GM11168 (cell line): ENCODE measurements at regions not wholly inside any gene's neighbourhood (a gene's known extent, or its start where the extent isn't known, plus 50 kb on each side); places are given as distances from the start of the nearest gene placed in this dataset.

Experiments
- in situ Hi-C: fragments of 300-500 bp; cut with MboI; formaldehyde crosslinking; loops from one replicate; pipeline ENCODE4 v1.12.0; 2022; ENCODE audit warnings: low sequenced_read_pairs; ENCODE audit not compliant: unreplicated experiment

DNA sequence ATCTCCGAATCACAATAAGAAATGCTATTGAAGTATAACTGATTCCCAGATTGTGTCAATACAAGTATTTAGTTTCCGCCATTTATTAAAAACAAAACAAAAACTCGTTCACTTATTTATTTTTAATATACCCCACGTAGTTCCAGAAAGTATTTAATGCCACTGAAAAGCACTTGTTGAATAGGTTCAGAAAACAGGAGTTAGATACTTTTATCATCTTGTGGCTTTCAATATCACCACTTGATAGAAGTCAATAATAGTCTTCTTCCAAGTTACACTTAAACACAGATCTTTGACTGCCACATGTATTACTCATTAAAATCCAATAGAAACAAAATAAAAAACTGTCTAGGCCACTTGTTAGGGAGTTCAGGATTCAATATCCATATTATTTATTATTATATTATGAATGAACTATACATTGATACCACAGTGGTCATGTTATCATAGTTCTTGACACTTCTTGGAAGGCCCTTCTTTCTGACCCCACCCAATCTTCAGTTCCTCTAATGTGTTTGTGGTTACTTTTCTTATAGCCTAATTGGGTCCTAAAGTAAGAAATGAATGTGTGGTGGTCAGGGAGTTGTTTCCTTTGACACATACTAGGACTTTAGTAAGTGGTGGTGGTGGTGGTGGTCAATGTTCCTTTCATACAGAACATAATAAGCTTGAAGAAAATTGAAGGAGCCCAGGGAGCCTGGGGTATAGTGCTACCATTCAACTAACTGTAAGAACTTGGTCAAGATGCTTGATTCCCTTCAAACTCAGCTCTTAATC, 221.3 kb upstream of the ITGA4 start:
- in situ Hi-C loops: no loop called here

DNA sequence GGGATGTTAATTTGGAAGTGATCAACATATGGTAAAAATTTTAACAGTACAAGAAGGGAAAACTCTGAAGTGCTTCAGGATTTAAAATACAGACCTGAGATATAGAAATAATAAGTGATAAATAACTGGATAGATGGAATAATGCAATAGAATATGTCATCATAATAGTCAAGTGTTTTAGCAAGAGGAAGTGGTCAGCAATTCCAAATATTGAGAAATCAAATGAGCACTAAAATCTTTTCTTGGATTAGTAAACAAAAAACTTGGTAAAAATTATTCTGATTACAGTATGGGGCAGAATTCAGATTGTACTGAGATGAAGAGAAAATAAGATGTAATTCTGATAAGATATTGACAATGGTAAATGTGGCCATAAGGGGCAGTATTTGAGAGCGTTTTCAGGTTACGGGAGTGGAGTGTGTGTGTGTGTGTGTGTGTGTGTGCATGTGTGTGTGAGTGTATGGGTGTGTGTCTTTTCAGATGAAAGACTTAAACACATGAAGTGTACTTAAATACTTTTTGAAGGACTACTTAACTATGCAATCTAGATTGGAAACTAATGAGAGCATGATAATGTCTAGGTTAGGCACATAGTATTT, 217.9 kb upstream of the ITGA4 start:
- in situ Hi-C loops: no loop called here

DNA sequence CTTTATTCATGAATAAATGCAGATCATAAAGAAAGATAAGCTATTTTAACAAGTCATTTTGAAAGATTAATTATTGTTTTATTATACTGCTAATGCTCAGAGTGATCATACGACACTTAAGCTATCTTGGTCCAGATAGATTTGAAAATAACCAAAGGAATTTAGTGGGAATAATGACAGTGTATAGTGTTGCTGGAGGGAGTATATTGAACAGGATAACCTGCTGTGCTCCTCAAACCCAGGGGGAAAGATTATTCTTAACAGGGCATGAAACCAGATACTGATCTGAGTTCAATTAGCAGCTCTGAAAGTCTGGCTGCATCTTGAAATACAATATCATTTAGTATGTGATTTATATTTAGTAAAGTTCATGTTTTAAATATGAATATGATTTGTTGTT, 216.3 kb upstream of the ITGA4 start:
- in situ Hi-C loops: no loop called here

DNA sequence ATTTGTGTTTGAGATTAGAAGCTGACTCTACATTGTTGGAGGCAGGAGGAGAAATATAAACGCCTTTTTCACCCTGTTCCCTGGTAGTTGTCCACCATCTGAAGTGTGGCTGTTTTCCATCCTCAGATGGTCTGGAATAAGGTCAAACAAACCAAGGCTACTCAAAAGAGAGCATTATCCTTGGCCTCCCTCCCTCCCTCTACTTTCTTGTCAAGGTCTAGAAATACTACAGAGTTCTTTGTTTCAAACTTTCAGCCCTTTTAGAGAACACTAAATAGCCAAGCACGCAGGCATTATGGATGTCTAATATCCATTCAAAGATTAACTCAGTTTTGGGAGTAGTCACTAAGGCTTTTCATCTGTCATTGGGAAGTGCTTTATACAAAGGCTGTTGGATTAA, 215.8 kb upstream of the ITGA4 start:
- in situ Hi-C loops: no loop called here

DNA sequence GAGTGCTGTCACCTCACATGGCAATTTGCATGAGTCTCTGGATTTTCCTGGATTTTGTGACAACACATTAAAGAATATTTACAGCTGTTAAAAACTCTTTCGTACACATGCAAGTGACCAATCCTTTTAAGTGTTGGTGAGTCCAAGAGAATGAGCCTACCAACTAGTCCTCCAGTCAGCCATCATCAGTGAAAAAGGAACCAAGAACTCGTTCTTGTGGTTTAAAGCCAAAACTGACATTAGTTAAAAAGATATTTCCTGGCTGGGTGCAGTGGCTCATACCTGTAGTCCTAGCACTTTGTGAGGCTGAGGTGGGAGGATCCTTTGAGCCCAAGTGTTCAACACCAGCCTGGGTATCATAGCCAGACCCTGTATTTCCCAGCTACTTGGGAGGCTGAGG, 215.4 kb upstream of the ITGA4 start:
- in situ Hi-C loops: no loop called here

DNA sequence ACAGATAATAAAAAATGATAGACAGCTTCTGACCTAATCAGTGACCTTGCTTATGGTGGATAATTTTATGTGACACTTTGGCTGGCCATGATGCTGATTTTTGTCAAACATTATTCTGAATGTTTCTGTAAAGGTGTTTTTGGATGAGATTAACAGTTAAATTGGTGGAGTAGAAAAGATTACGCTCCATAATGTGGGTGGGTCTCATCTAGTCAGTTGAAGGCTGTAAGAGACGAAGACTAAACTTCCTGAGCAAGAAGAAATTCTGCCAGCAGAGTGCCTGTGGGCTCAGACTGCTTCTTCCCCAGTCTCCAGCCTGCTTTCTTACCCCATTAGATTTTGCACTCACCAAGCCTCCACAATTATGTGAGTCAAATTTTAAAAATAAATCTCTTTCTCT, 214.9 kb upstream of the ITGA4 start:
- in situ Hi-C loops: no loop called here

DNA sequence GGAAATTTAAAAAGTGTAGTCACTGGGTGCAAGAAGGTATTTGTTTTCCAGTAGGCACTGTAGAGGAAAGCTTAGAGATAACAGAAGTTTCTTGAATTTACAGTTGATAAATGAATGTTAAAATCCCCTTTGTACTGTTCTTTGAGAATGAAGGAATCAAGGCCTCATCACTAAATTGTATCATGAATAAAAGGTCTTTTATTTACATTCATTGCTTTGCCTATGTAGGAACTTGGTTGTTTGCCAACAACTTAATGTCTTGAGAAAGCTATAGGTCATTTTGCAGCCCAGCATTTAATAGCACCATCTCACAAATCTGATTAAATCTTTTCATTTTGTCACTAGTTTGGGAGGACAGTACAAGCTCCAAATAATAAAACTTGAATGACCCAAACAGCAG, 213.9 kb upstream of the ITGA4 start:
- in situ Hi-C loops: no loop called here

DNA sequence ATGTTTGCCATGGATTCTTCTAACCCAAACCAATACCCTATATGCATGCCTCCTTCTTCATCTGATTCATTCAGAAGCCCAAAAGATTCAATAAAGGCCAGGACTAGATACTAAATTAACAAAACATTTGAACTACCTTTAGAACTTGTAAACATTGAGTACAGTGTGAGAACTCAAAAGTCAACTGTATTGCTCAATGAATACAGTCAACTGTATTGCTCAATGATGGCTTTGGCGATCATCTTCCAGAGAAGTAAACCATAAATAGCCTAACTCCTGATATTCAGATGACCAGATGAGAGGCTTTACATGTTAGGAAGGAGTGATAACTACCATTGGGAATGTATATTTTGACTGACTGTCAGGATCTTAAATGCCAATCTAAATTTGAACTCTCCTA, 206.5 kb upstream of the ITGA4 start:
- in situ Hi-C loops: no loop called here

DNA sequence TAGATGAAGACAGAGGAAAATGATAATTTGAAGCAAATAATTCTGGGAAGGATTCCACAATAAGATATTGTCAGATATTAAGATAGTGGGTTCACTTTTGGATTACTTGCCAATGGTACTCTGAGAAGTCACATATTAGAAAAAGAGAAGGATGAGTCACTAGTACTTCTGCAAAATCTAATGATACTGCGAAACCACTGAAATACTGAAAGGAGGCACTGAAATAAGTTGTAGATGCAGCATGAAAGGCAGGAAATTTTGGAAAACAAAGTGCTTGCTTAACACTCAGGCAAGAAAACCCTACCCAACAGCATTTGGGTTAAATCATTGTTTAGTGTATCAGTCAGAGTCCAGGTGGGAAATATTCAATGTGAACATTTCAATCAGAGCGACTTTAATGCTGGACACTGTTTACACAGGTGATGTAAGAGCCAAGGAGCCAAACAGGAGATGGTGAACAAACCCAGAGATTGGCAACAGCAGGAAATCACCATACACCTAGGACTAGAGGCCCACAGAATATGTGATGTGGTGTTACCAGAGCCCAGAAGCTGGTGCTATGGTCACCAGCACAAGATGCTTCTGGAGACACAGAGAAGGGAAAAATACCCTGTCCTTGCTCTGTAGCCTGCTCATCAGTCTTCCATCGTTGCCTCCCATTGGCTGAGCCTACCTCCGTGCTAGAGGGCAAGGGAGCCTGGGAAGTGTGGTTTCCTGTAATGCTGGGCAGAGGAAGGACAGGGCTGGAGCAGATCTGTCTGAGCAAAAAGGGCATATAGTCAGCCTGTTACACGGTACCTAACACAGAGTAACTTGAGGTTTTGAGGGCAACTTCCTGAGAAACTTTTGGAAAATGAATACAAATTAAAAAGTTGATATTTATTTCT, 204.7 kb upstream of the ITGA4 start:
- in situ Hi-C loops: no loop called here

DNA sequence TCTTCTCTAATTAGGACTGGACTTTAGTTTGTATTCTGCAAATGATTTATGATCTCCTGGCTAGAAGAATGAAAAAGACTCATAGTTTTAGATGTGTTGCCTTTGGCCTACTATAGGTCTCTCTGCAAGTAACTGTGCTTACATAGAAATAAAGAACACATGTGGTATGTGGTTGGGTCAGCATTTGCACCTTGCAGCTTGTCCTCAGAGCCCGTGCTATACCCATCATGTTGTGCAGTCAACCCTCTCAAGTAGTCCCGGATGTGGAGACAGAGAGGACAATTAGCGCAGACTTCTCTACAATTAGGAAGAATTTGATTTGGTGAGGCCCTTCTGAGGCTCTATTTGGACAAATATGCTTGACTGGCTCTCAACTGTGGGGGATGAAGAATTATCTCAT, 203.7 kb upstream of the ITGA4 start:
- in situ Hi-C loops: no loop called here

DNA sequence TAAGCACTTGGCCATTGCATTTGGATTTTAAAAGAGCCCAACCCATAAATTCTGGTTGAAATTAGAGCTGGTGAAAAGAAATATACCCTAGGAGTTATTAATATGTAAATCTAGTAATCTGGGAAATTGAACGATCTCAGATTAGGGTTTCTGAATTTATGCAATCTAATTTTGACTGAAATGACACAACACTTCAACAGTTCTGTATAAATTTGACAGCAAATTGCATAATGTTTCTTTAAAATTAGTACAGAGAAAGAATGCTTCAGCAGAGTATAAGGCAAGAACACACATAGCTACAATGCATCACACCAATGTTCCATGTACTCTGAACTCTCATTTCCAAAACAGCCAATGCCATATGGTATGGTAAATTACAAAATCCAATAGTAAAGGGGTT, 201.5 kb upstream of the ITGA4 start:
- in situ Hi-C loops: no loop called here

DNA sequence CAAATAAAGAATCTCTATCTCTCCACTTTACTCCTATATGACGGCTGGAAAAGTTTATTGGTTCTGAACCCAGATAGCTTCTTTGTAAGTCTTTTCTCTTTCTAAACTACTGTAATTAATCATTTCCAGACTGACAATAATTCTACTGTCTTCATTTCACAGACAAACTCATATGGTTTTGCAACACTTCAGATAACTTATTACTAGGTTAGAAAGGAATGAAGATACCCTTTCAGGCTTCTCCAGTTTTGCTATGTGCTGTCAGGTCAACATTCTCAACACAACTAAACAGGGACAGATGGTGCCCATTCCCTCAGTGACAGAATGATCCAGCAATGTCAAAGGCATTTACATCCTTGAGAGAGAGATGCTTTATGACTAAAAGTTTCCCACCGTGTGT, 198.5 kb upstream of the ITGA4 start:
- in situ Hi-C loops: no loop called here

DNA sequence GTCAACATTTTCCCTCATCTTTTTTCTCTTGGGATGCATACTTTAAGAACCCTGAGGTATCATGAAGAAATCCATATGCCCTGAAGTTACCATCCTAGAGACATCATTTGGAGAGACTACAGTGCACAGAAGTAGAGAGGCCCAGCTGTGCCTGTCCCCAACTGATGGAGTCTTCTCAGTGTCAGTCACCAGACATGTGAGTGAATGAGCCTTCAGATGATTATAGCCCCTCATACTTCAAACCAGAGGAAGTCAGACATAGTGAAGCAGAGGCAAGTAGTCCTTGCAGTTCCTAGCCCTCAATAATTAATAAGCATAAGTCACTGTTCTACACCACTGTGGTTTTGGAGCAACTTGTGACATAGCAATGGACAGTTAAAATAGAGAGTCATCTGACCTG, 194.4 kb upstream of the ITGA4 start:
- in situ Hi-C loops: no loop called here

DNA sequence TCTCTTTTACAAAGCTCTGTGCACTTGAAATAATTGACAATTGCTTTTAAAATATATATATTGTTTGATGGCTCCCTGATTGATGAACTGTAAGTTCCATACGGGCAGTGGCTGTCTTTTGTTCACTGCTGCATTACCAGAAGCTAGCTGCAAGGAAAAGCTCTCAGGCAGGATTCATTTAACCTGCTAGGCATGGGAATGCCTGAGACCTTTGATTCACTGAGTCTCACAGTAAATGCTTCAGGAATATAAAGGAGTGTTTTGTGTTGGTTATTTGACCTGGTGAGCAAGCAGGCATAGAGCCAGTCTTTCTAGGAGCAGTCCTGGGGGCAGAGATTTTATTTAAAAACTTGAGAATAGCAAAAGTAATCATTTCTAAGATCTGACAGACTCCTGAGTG, 193.2 kb upstream of the ITGA4 start:
- in situ Hi-C loops: no loop called here

DNA sequence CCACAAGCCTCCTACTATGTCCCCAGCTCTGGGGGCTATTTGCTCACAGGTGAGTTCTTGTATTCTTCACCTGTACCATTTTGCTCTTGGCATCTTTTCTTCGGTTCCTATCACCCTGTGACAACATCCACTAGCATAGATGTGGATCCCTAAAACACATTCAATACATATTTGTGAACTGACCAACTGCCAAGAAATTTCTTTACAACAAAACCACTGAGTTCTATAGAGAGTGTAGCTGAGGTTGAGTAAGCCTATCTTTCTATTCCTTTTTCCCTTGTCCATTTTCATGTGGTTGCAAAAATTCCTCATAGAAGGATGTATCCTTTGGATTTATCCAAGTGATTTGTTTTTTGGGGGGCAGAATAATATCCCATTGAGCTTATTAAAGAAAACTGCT, 192.7 kb upstream of the ITGA4 start:
- in situ Hi-C loops: no loop called here

DNA sequence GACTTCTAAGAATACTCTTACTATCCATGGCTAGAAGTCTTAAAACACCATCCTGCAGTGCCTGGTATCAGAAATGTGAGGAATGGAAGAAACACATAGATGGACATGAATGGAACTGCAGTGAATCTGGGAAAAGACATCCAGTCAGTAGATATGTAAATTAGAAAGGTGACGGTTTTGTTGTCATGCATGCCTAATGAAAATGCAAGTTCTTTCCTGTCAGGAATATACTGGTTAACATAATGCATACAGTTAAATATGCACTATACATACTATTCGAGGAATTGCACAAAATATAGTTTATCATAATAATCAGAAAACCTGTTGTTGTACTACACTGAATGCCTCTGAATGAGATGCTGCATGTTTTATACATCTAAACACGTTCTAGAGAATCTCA, 190.6 kb upstream of the ITGA4 start:
- in situ Hi-C loops: no loop called here

DNA sequence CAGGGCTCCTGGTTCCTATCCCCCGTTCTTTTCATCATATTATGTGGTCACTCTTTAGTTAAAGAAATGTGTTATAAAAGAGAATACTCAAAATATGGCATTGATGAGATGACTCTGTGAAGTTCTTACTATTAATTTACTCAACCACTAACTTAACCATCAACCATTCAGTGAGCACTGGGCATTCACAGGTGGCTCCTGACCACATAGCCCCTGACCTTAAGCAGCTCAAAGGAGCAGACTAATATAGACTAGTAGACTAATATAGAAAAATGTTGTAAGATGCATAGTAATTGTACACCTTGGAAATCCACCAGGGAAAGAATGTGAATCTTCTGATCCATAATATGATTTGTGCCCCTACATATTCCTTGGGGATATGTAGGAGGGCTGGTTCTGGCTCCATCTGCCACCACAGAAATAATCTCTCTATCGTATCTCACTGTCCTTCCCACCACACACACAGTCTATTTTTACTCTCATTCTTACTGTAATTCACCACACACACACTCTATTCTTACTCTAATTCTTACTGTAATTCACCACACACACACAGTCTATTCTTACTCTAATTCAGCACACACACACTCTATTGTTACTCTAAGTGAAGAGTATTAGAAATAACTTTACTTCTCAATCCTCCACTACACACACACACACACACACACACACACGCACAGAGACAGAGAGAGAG, 188.9 kb upstream of the ITGA4 start:
- in situ Hi-C loops: no loop called here

DNA sequence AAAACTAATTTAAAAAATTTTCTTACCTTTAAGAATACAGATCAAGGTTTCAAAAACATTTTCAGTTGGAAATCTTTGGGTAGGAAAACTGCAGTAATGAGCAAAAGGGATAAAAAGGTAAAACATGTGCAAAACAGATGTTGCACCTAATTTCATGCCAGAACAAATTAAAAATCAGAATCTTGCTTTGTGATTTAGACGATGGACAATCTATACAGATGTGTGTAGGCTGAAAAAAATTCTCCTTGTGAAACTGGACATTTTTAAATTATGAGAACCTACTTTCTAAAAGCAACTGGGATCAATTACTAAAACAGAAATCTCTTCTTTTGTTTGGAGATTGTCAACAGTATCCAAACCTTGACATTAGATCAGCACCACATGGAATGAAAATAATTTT, 183.2 kb upstream of the ITGA4 start:
- in situ Hi-C loops: no loop called here

DNA sequence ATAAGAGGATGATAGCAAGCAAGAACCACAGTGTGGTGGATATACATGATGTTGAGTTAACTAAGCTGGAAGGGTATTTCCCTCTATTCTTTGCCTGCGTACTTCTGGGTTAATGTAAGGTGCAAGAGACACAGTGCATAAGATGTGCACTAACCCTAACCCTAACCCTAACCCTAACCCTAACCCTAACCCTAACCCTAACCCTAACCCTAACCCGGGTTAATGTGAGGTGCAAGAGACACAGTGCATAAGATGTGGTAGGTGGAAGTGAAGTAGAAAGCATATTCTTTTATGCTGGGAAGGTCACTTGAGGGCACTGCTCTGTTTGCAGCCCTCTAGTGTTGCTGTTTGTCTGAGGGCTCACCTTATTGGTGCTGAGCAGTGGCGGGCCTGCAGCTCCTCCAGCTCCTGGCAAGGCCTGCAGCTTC, 181.5 kb upstream of the ITGA4 start:
- in situ Hi-C loops: no loop called here

DNA sequence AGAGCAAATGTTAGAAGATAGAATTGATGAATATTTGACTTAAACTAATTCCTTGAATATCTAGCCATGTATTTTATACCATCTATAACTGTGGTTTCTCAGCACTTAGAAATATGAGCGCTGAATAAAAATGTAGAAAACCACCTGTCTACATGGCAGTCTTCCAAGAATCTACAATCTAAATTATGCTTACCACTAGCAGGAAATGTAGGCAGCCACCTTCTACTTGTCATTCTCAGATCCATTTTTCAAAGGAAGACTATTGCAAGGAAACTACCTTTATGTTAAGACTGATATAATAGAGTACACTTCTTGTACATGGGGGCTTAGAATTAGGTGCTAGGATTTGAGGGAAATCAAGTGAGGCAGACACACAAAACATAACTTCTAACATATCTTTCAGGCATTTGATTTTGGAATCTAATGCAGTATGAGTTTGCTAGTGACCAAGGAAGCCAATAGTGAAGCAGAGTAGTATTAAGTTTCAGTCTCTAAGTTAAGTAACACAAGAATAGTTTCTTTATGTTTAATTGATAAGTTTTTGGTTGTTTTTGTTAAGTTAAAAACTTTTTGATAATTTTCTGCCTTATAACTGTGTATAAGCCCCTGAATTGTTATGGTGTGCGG, 175.9 kb upstream of the ITGA4 start:
- in situ Hi-C loops: no loop called here
